ENCODE measurements at regions not wholly inside any gene's neighbourhood (a gene's known extent, or its start where the extent isn't known, plus 50 kb on each side); places are given as distances from the start of the nearest gene placed in this dataset.
A peak's percentile ranks its signal among the peaks of the same experiment; 100 is the strongest.
"Not testable (repeated sequence)": the region's sequence is repeated elsewhere in the genome, so short reads cannot be mapped to it uniquely, and the experiment has no call there.

- H3K9me3 Mint-ChIP-seq, result no peaks in the 10 kb centered on the region
- no peak overlapping the region for H3K27ac Mint-ChIP-seq
- peaks cover 5 to 9% (median 7%) of the 10 kb centered on the region in 3 donors for H3K4me1 Mint-ChIP-seq
- H3K4me3 Mint-ChIP-seq, result no peak overlapping the region
- no peaks in the 10 kb centered on the region for H3K36me3 Mint-ChIP-seq
- H3K27me3 Mint-ChIP-seq, result peaks cover 11% of the 10 kb centered on the region
Measured at GRCh38 chr5:178063277-178063676, 50.1 kb upstream of the N4BP3 start.

- H3K4me3 Mint-ChIP-seq, result no peak overlapping the region
- H3K27ac Mint-ChIP-seq, result no peak overlapping the region
- H3K4me1 Mint-ChIP-seq, result peaks cover 0 to 4% (median 0%) of the 10 kb centered on the region in 3 donors
- peaks cover 2% of the 10 kb centered on the region for H3K36me3 Mint-ChIP-seq
- no peaks in the 10 kb centered on the region for H3K9me3 Mint-ChIP-seq
- no peaks in the 10 kb centered on the region for H3K27me3 Mint-ChIP-seq
Measured at GRCh38 chr5:178058321-178059012, 54.9 kb upstream of the N4BP3 start.

GRCh38 chr5:178057839-178058238, 55.5 kb upstream of the N4BP3 start:
- H3K27ac Mint-ChIP-seq, result peak overlapping the region in 1 of 3 donors; percentile 2
- H3K36me3 Mint-ChIP-seq, result peaks cover 2% of the 10 kb centered on the region
- no peaks in the 10 kb centered on the region for H3K27me3 Mint-ChIP-seq
- no peaks in the 10 kb centered on the region for H3K9me3 Mint-ChIP-seq
- no peak overlapping the region for H3K4me3 Mint-ChIP-seq
- peaks cover 0 to 4% (median 0%) of the 10 kb centered on the region in 3 donors for H3K4me1 Mint-ChIP-seq

- Mint-ChIP-seq H3K27ac (peak overlapping the region in 1 of 3 donors; percentile 2), H3K4me3 (no peak overlapping the region), H3K27me3 (no peaks in the 10 kb centered on the region), H3K36me3 (peaks cover 2% of the 10 kb centered on the region), H3K9me3 (no peaks in the 10 kb centered on the region), H3K4me1 (peaks cover 0 to under 1% (median 0%) of the 10 kb centered on the region in 3 donors)
Measured at GRCh38 chr5:178056935-178057334, 56.4 kb upstream of the N4BP3 start.

GRCh38 chr5:178055536-178055935, 57.8 kb upstream of the N4BP3 start:
- not testable (repeated sequence) for H3K4me3 Mint-ChIP-seq, H3K36me3 Mint-ChIP-seq, H3K4me1 Mint-ChIP-seq, H3K27me3 Mint-ChIP-seq, H3K9me3 Mint-ChIP-seq
- H3K27ac Mint-ChIP-seq, result peak overlapping the region in 1 of 3 donors; percentile 82

- not testable (repeated sequence) for H3K4me1 Mint-ChIP-seq, H3K4me3 Mint-ChIP-seq, H3K27ac Mint-ChIP-seq, H3K36me3 Mint-ChIP-seq, H3K9me3 Mint-ChIP-seq, H3K27me3 Mint-ChIP-seq
Measured at GRCh38 chr5:178052062-178052461, 56.0 kb upstream of the PROP1 start.

GRCh38 chr5:178050873-178051272, 54.8 kb upstream of the PROP1 start:
- not testable (repeated sequence) for H3K4me1 Mint-ChIP-seq, H3K27ac Mint-ChIP-seq, H3K36me3 Mint-ChIP-seq, H3K27me3 Mint-ChIP-seq, H3K9me3 Mint-ChIP-seq, H3K4me3 Mint-ChIP-seq

- not testable (repeated sequence) for H3K36me3 Mint-ChIP-seq, H3K4me1 Mint-ChIP-seq, H3K27ac Mint-ChIP-seq, H3K4me3 Mint-ChIP-seq, H3K27me3 Mint-ChIP-seq, H3K9me3 Mint-ChIP-seq
Measured at GRCh38 chr5:178047943-178048342, 51.9 kb upstream of the PROP1 start.

GRCh38 chr5:178046757-178047399, 50.8 kb upstream of the PROP1 start:
- H3K27me3 Mint-ChIP-seq, H3K36me3 Mint-ChIP-seq, H3K9me3 Mint-ChIP-seq, H3K4me1 Mint-ChIP-seq: not testable (repeated sequence)
- H3K27ac Mint-ChIP-seq, result peak overlapping the region in 2 of 3 donors; percentile 23 to 86
- H3K4me3 Mint-ChIP-seq, result peak overlapping the region in 2 of 4 donors; percentile 61 to 91

- H3K4me1 Mint-ChIP-seq, H3K9me3 Mint-ChIP-seq, H3K27me3 Mint-ChIP-seq, H3K4me3 Mint-ChIP-seq, H3K27ac Mint-ChIP-seq, H3K36me3 Mint-ChIP-seq: not testable (repeated sequence)
Measured at GRCh38 chr5:178045963-178046362, 49.9 kb upstream of the PROP1 start.
